HG03175 (cell line): ENCODE measurements at regions not wholly inside any gene's neighbourhood (a gene's known extent, or its start where the extent isn't known, plus 50 kb on each side); places are given as distances from the start of the nearest gene placed in this dataset.

Experiments
- ATAC-seq: cut with Tn5 transposase; IDR thresholded peaks from one replicate; pipeline ENCODE4 v1.9.1; 2021; ENCODE audit warnings: mild to moderate bottlenecking, moderate library complexity; ENCODE audit not compliant: unreplicated experiment

GRCh38 chr4:57501720-57502119 is 391.5 kb upstream of the IGFBP7 start:
- ATAC-seq, result no peak

DNA sequence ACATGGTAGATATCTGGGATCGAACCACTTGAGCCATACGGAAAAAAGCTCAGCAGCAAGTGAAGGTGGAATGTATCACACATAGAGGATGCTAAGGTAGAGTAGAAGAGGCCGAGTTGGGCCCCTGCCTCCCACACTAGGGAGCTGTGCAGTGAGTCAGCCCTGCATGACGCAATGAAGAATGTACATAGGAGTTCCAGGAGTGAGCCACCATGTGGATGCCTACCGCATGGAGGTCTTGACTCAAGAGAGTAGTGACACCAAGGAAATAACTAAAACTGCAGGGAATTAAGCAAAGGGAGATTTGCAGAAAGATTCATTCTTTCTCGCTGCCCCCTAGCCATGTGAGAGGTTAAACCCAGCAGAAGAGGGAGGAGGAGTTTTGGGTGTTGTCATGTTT is 389.6 kb upstream of the IGFBP7 start:
- no peak for ATAC-seq

DNA sequence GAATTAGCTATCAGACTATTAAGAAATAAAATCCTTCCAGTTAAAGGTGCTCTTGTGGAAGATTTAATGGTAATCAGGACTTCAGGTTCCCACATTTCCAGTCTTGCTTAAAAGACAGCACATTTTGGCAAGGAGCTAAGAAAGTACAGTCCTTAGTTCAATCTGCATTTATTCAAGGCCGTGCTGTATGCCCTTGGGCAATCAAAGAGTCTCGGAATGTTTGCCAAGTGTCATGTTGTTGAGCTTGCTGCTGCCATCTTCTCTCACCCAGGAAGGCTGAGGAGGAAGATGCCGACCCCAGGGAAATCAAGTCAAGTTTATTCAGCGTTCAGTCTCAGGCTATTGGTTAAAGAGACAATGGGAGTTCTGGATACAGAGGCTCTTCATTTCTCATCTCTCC is 388.1 kb upstream of the IGFBP7 start:
- no peak for ATAC-seq

- no peak for ATAC-seq
These were observed 386.7 kb upstream of the IGFBP7 start for GRCh38 chr4:57496697-57497471.

- no peak for ATAC-seq
These were observed 384.6 kb upstream of the IGFBP7 start for GRCh38 chr4:57494821-57495220.

GRCh38 chr4:57492251-57492878 is 382.2 kb upstream of the IGFBP7 start:
- no peak for ATAC-seq

DNA sequence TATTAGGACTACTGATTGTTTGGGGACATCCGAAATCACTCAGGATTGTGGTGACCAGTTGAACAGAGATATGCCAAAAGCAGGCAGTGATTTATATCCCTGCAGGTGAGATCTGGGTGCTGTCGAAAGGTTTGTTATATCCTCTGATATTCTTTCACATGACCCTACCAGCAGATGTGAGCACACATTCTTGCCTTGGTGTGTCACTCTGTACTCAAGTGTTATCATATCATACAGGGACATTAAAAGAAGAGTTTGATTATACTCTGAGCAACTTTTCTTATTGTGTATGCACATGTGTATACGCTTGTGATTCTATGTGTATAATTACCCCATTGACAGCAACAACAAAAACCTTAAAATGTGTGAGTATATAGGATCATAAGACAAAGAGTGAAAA is 381.2 kb upstream of the IGFBP7 start:
- ATAC-seq, result no peak

- no peak for ATAC-seq
These were observed 380.5 kb upstream of the IGFBP7 start for GRCh38 chr4:57490520-57491255.

DNA sequence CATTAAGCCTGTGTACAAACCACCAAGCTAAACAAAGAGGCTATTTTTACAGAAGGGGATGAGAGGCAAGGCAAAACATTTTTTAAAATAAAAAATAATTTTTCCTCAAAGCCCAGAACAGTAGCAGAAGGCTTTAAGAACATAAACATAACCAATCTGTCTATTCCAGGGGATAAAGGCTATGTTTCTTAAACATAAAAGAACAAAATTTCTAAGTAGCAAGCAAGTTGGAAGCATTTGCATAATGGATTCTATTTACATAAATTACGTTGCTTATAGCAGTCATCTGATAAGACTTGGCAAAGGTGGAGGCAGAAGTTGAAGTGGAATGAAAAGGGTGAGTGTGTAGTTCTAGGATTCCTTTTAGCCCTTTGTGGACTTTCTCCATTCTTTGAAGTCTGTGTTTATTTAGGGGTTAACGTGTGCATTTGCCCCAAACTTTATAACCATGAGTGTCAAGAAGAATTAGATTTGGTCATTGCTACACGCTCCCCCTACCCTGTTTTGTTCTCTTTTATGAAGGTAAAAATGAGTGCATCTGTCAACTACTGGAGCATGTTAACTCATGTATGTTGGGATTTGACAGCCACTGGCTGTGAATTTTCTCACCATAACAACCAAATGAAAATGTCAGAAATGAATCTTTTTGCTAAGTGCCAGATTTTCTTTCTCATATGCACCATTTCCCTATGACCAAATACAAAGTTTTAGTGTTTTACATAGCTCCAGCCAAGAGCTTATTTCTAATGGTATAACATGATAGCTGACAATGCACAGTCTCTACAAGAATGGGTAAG is 378.4 kb upstream of the IGFBP7 start:
- ATAC-seq, result no peak

DNA sequence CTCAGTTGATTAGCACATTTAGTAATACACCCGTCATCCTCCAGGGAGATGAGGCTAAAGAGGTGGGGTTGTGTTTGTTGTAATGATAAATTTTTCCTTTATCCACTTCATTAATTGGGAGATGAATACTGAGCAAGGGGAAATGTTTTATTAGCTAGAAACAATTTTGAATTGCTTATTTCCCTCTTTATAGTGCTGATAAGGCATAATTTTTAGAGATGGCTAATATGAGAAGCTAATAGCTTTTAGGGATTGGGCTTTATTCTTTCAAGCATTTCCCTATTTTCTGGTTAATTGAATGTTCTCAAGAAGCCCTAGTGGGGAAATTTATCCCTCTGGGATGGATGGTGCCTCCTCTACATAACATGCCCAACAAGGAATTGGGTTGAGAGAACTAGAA is 365.2 kb upstream of the IGFBP7 start:
- ATAC-seq, result no peak

DNA sequence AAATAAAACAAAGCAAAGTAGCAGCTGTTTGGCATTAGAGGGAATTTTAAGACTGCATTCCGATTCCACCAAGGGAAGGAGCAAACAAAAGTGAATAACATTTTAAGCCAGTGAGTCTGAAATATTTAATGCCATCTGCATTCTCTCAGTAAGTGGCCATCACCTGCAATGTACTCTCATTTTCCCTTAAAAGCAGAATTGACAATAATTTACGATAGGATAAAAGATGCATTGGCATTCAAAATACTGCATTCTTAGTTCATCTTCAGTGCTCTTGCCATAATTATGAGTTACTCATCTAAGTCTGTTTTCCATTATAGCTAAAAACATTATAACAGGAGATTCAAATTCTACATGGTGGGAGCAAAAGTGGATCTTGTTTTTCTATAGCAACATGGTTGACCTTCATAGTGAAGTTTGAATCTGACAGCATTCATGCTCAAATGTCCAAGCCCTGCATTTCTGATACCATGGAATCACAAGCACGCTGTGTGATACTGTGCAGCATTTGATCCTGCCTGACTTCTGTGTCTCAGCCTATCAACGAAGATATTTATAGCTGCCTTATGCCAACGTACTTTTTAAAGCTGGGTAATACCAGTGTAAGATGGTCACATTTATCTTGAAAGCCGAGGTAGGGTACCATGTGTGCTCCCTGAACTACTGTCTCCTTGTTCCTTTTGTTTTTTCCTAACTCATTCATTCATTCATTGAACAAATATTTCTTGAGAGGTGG is 355.3 kb upstream of the IGFBP7 start:
- ATAC-seq, result no peak

GRCh38 chr4:57462843-57463242 is 352.7 kb upstream of the IGFBP7 start:
- ATAC-seq, result no peak

GRCh38 chr4:57460967-57461366 is 350.8 kb upstream of the IGFBP7 start:
- ATAC-seq, result no peak

GRCh38 chr4:57448901-57449300 is 338.7 kb upstream of the IGFBP7 start:
- ATAC-seq, result no peak

GRCh38 chr4:57448452-57448851 is 338.3 kb upstream of the IGFBP7 start:
- ATAC-seq, result no peak

- no peak for ATAC-seq
These were observed 336.1 kb upstream of the IGFBP7 start for GRCh38 chr4:57446266-57446665.

- no peak for ATAC-seq
These were observed 335.5 kb upstream of the IGFBP7 start for GRCh38 chr4:57445686-57446085.

DNA sequence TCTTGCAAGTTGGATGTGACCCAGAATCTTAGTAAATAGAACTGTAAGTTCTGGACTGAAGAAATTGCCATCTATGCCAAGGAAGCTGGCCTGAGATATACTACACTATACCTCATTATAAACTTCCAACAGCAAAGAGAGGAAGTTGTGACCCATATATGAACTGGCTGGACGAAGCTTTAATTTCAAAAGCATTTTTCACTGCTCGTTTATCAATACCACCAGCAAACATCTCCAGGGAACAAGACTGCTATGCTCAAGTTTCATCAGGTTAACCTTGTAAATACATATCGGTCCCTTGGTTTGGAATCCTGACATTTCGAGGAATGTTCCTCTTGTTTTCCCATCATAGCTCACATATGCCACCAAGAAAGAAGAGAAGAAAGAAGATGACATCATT is 334.5 kb upstream of the IGFBP7 start:
- no peak for ATAC-seq

DNA sequence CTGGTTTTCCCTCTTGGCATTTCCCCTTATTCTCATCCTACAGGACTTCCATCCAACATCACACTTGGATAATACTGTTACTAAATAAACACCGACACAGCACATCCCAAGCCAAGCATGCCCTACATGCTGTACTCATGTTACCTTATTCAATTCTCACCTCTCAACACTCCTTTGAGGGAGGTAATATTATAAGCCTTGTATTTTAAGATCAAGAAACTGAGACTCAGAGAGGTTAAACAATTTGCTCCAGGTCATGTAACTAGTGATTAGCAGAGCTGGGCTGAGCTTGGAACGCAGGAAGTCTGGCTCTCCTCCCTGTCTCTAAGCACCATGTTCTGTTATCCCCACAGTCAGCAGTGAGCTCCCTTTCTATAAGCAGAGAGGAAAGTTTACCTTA is 333.6 kb upstream of the IGFBP7 start:
- ATAC-seq, result no peak

DNA sequence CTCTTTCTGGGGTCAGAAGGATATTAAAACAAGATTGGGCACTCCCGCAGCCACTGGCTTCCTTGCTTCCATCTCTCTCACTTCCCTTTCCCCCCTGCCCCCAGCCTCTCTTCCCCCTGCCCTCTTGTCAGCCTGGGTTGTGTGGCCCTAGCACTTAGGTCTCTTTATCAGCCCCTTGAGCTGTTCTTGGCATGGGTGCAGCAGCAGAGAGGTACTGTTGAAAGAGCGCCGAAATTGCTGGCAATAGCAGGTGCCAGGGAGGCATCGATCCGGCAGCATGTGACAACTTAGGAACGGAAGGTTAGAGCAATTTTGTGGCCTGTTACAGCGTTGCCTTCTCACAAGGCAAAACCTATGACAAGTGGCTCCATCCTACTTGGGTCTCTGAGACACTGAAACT is 333.1 kb upstream of the IGFBP7 start:
- no peak for ATAC-seq
